GM18858 (cell line): ENCODE measurements at regions not wholly inside any gene's neighbourhood (a gene's known extent, or its start where the extent isn't known, plus 50 kb on each side); places are given as distances from the start of the nearest gene placed in this dataset.

Experiments
- ATAC-seq: cut with Tn5 transposase; IDR thresholded peaks from one replicate; pipeline ENCODE4 v1.9.1; 2021; ENCODE audit not compliant: unreplicated experiment

DNA sequence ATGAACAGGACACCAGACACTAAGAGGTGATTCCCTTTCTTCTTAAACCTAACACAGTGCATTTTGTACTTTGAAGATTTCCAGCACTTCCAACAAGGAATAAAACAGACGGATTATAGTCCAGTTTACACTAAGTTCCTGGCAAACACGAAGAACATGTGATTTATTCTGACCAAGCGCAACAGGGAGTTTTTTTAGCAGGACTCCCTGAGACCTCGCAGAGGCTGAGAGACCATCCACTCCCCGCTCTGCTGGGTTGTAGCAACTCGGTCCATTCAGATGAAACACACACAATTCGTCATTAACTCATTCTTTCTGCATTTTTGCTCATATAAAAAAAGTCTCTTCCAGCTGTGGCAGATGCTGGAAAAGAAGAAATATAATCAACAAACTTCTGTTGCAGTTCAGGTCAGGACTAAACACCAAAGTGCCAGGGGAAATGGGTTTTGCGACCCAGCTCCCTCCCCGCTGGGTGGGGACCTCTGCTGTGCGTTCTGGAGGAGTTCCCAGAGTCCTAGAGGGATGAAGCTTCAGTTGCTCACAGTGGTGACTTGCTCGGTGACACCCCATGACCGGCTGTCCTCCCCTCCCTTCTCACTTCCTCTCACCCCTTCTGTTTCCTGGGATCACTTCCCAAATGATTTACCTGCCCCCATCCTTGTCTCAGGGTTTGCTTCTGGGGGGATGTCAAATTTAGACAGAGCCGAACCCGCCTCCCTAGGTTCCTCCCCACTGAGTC is 52.5 kb downstream of the KCNF1 start:
- ATAC-seq = no peak

DNA sequence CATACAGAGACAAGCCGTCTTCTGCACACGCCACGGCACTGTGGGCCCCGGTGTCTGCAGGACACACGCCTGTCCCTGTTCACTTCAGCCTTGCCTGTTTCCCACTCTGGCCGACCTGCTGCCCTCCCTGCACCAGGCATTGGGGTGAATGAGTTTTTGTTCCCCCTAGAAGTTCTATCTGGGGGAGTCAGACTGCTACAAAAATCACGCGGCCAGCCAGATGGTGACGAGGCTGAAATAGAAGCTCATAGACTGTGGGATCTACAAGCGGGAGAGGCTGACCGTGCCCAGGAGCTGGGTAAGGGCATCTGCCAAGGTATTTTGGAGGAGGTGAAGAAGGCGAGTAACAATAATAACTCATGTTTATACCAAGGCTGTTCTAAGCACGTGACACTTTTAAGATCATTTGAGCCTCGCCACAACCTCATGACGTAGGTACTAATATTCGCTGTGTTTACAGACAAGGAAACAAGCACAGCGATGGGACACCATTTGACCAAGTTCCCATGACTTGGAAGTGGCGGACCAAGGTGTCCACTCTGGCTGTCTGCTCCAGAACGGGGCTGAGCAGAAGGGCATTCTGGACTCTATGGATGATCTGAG is 53.6 kb downstream of the KCNF1 start:
- no peak for ATAC-seq

DNA sequence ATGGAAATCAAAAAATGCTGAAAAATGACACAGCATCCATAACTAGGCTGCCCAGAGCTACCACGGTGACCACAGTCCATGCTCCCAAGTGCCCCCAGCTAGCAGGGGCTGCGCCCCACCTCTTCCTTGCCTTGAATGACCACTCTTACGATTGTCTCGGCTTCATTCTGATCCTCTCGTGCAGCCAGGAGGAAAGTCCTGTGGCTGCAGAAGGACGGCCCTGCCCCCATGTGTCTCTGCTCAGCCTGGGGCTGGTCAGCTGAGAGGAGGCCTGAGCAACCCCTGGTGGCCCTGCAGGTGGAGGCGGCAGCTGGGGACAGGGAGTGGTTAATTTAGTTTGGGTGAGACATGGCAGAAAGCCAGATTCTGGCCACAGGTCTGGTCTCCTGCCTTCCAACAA is 54.3 kb downstream of the KCNF1 start:
- no peak for ATAC-seq

DNA sequence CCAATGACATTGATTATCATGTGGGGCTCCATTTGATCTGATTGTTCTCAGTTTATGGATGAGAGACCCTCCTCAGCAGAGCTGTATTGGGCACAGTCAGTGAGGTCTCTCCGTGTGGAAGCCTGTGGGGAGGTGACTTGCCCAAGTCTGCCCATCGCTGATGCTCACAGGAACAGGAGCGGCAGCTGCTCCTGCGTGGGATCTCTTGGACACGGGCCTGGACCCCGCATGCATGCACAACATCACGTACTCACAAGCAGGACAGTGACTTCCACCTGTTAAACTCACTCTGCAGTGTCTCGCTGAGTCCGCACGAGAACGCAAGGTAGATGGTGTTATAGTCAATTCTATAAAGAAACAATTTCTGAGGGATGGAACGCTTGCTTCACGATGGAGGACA is 55.0 kb downstream of the KCNF1 start:
- no peak for ATAC-seq

DNA sequence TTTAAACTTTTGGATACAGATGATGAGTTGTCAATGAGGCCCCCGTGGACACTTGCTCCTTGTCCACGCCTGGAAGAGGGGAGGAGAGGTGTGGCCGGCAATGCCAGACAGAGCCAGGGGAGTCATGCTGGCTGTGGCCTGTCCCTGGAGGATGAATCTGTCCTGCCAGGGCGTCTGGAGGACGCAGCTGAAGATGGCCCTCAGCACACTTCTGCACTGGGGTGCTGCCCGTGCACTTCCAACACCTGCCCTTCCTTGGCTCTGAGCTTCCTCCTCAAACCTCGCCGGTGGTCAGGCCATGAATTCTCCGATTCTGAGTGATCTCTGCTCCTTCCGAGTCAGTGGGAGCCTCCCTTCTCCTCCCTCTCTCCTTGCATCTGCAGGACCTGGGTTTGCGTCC is 56.4 kb downstream of the KCNF1 start:
- ATAC-seq = no peak

DNA sequence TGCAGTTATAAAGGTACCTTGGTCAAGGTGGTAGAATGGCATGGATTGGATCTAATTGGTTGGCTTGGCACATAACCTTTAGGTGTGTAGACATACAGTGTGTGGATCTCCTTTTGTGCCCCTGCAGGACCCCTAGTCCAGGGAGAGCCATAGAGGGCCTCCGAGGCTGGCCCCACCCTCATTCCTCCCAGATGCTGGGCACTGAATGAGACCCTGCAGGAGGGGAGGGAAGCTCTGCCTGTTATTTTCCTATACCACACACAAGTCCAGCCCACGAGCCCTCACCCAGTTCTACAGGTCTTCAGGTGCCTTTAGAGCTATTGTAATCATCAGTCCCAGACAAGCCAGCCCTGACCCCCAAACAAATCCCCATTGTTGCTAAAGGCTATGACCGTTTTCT is 58.9 kb downstream of the KCNF1 start:
- ATAC-seq = no peak

DNA sequence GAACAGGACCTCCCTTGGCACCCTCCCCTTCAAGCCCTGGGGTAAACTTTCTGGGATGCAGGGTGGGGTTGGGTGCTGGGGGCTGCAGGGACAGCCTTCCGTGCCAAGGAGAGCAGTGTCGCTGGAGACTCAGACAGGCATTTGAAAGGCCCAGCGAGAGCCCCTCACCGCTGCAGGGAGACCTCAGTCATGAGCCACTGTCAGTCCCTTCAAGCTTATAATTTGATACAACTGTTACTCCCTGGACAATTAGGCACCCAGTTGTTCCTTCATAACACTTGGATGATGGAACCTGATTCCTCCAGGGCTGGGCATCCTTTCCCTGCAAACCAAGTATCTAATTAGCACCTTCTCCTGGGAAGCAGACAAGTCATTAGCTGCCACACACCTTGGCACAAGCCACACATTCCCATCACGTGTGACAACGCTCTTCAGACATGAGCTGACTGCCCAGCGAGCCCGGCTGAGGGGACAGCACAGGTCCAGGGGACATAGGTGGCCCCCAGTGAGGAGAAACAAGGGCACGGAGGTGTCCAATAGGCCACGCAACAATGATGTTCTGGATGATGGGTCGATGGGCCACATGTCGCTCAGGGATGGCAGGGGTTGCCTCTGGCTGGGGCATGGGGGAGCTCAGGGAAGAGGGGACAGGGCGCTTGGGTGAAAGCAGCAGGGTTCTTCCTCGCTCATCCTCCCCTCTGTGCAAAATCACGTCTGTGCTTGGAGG is 59.6 kb downstream of the KCNF1 start:
- ATAC-seq = no peak

DNA sequence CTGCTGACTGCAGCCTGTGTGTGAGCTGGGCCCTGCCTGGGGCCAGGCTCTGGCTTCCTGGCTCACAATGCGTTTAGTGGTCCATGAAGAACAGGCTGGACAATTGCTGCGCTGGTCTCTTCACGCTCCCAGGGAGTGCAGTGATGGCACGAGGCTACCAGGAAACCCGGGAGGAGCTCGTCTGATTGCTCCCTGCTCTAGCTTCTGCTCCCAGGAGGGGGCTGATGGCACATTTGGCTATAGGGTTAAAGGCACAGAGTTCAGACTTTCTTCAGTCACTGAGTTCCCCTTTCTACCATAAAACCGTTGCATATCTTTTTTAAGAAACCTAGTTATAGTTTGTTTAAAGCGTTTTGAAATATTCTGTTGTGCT is 60.1 kb downstream of the KCNF1 start:
- ATAC-seq = no peak

DNA sequence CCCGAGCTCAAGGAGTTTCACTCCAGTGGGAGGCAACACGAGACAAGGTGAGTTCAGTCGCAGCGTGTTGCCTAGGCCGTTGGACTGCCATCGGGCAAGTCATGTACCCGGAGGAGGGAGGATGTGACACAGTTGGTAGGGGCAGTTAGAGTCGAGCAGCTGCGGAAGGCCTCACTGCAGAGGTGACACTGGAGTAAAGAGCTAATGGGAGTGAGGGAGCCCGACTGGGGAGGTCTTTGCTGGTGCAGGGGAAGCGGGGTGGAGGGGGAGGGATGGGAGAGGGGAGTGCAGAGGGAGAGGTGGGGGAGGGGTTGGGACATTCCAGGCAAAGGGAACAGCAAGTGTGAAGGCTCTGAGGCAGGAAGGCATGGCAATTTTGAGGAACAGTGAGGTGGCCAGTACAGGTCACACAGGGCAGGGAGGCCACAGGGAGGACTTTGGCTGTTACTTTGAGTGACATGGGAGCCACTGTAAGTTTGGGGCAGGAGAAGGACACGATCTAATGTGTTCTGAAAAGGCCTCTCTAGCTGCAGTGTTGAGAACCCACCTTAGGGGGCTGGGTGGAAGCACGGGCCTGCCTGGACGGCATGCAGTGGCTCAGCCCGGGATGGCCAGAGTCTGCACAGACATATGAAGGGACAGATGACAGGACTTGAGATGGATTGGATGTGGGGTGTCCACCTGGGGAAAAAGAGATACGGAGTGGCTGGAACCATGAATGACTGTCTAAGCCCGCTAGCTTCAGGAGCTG is 61.1 kb downstream of the KCNF1 start:
- ATAC-seq = no peak

DNA sequence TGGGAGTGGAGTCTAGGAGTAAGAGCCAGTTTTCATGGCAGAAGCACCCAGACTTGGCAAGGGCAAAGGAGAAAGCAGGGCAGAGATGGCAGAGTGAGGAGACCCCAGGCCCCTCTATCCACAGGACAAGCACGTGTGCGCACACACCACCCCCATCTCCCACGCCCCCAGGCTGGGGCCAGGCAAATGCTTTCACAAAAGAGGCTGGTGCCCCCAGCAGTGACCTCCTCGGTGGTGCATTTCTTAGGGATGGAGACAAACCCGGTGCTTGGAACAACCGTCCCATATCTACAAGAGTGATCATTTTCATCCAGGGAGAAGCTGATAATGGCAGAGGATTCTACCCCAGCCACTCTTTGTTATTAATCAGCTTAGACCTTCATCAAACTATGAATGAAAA is 62.0 kb downstream of the KCNF1 start:
- no peak for ATAC-seq

DNA sequence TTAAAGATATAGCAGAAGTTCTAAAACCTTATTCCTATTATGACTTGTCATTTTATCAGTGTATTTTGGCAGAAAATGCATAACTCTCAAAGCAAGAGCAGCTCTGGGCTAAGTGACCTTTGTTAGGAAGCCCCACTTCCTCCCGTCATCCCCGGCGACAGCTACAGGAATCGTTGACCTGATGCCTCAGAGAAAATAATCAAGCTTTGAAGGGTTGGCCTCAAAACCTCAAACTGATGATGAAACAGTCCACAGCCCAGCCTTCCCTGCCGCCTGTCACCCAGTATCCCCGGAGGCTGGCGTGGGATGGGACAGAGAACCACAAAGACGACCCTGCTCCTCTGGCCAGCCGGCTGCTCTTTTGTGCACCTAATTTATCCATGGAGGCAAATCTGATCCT is 65.3 kb downstream of the KCNF1 start:
- no peak for ATAC-seq

DNA sequence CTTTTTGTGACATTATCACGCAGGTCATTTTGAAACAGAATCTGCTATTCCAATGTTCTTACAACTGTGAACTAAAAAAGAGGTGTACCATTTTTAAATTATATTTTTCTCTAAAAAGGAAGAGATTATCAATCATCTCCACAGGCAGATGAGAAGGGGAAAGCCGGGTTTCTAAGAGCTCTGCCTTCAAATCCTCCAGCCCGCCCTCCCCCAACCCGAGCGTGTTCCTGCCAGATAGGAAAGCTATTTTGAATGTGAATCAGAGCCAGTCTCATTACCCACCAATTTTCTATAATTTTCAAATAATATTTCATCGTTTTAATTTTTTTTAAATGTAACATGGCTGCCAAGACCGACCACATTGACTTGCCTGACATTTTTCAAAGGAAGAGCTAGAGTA is 65.9 kb downstream of the KCNF1 start:
- no peak for ATAC-seq

DNA sequence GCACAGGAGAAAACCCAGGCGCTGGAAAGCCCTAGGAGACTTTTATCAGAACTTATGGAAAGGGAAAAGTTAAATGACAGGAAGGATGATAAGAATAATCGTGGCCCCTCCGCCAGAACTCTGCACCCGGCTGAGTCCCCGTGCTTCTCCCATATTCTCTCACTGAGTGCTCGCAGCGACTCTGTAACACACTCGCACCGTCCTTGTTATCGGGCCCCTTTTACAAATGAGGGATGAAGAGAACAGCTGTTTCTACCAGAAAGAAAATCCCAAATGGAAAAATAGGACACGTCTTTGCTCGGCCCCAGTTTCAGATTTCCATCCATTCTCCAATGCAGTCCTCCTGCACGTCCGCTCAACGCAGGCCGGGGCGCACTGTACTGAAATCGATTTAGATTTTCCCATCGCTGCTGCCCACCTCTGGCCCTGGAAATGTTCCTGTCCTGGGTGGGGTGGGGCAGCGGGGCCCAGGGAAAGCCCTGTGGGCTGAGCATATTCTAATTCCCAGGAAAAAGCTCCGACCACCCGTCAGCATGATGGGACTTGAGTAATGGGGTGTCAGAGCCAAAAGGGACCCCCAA is 66.4 kb downstream of the KCNF1 start:
- no peak for ATAC-seq

DNA sequence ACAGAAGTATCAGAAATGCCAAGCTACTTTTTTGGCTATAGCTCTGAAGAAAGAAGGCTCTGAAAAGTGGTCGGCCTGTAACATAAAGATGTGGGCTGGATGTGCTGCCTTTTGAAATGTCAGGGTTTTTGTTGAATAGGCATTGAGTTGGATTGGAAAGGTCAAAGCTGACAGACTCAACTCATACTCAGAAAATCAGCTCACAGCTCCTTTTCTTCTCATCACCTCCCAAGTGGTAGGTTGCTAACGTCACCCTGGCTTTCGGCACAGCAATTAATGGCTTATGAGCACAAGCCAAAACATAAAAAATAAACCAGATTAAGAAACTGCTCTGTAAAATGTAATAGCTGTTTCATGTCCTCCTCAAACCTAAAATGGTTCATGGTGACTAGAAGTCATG is 68.3 kb downstream of the KCNF1 start:
- ATAC-seq = no peak

DNA sequence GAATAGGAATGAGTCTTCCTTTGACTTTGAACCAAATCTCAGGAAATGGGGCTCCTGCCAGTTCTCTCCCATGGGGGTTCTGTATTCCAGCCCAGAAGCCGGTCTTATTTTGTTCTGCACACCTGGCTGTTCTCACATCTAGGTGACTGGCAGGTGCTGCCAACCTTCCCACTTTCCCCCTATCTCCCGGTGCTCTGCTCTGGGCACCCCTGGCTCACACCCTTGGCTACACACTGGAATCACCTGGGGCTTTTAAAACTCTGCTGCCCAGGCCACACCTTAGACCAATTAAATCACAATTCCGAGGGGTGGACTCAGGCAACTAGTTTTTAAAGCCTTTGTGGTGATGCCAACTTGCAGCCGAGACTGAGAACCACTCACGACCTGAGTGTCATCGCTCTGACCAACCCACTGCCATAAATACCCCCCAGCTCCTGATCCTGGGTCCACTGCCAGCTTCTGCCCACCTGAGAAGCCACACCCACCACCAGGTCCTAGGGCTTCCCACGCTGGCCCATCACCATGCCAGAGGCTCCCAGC is 69.2 kb downstream of the KCNF1 start:
- no peak for ATAC-seq

DNA sequence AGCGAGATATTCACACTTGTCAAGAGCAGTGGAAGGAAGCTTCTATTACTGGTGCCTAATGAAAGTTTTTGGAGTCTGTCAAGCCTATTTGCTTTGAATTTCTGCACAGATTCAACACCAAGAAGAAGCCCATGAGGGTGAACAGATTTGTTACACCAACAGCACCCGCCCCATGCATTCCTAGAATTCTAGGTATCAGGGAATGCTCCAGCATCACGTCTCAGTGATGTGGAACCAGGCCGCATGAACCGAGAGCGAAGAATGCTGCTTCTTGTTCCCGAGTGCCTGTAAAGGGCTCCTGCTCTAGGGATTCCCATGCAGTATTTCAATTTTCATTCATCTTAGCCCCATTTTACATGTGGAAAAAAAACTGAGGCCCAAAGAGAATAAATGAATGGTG is 69.7 kb downstream of the KCNF1 start:
- no peak for ATAC-seq

DNA sequence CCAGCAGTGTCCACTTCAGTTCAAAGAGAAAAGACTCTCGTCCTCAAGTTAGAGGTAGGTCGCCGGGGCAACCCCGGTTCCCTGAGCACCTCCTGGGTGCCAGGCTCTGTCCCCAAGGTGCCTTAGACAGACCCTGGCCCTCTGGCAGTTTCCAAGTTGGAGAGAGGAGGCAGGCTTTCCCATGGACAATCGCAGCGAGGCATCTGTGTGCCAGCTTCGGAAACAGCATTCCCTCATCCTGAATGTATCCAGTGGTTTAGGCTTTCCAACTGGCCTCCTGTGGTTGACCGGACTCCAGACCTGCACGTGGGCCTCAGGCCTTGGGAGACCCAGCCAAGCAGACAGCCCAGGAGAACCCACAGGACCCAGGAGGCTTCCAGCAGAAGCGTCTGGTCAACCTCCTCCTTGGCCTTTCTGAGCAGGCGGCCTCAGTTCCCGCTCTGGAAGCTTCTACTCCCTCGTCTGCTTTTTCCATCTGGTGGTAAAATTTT is 70.3 kb downstream of the KCNF1 start:
- ATAC-seq = no peak

DNA sequence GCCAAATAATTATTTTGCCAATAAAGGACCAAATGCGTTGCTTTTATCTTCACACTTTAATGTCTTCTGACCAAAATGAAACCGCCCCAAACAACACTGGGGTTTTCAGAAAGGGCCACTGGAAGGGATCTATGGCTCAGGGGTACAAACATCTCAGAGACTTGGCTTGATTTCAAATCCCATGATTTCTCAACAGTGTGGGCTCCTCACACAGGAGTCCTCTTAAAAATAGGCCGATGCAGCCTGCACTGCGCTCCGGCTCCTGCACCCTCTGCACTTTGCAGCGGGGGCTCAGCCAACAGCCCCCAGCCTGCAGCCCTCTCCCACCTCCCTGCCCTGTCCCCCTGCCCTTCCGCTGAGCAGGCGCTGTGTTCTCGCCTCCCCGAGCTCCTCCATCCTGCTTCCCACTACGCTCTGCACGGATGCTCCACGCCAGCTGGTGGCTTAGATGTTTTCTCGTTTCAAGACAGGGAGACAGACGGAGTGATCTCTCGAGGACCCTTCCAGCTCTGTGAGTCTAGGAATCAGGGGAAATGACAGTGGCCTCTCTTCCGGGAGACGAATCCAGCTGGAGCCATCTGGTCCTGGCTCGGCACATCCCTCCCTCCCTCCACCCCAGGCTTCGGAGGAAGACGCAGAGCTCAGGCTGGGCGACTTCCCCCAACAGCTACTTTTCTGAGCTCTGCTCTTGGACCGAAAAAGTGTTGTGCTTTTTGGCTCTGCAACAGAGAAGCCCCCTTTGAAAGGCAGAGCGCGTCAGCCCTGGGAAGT is 71.4 kb downstream of the KCNF1 start:
- no peak for ATAC-seq

DNA sequence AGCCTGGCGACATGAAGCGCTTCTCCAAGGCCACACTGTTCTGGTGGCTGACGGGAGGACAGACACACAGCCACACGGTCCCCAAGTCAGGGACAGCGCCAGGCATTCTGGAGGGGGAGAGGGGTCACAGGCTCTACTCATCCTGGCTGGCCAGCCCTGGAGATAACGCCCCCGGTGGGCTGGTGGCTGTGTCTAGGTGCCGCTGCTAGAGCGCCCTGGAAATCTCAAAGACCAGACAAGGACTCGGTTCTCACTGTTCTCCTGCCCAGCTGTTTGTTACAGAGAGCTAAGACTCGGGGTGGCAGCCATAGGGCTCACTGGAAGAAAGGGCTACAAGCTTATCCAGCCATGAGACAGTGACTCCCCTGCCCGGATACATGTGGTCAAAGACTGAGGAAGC is 72.0 kb downstream of the KCNF1 start:
- no peak for ATAC-seq

DNA sequence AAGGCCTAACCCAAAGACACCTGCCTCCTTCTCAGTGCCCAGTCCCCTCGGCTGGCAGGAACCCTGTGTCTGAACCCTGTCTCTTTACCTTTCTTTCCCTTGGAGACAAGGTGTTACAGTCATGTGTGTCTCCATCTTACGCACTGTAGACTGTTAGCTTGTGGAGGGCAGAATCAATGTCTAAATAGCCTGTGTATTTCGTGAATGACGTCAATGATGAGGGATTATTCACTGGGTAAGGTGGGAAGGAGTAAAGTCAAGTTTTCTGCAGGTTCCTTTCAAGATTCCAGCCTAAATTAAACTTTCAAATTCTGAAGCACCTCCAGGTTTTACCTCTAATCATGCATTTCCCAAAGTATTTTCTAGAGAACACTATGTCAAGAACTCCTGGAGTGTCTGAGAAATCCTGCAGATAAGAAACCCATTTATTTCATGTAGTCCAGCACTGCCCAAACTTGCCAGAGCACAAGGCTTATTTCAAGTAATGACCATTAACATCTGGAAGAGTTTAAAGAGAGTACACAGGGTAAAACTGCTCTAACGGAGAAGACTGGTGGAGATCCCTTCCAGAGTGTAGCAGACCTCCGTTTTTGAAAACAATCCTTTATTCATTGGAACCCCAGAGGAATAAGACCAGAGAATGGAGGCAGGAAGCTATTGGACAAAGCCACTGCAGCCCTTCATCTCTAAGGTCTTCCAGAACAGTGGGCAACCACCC is 72.8 kb downstream of the KCNF1 start:
- ATAC-seq = no peak
